NCI-H2029 (cell line): ENCODE measurements at regions not wholly inside any gene's neighbourhood (a gene's known extent, or its start where the extent isn't known, plus 50 kb on each side); places are given as distances from the start of the nearest gene placed in this dataset.
"Not testable (repeated sequence)": the region's sequence is repeated elsewhere in the genome, so short reads cannot be mapped to it uniquely, and the experiment has no call there.

ENCODE experiments used
- DNase-seq: peaks from one replicate; lab custom pipeline; 2025; lab: John Stamatoyannopoulos, UW

- DNase-seq, result no peak
Observed at GRCh38 chr5:105197531-105197930, 1634.9 kb upstream of the NUDT12 start.

- no peak for DNase-seq
Observed at GRCh38 chr5:105195765-105196164, 1633.2 kb upstream of the NUDT12 start.

GRCh38 chr5:105172918-105173317 is 1610.3 kb upstream of the NUDT12 start:
- DNase-seq, result no peak

GRCh38 chr5:105168806-105169205 is 1606.2 kb upstream of the NUDT12 start:
- DNase-seq, result no peak

GRCh38 chr5:105167092-105167491 is 1604.5 kb upstream of the NUDT12 start:
- no peak for DNase-seq

- no peak for DNase-seq
Observed at GRCh38 chr5:105163547-105163946, 1601.0 kb upstream of the NUDT12 start.

GRCh38 chr5:105162557-105162956 is 1600.0 kb upstream of the NUDT12 start:
- DNase-seq, result not testable (repeated sequence)

- DNase-seq, result no peak
Observed at GRCh38 chr5:105158526-105158925, 1595.9 kb upstream of the NUDT12 start.

- DNase-seq, result no peak
Observed at GRCh38 chr5:105150323-105150722, 1587.7 kb upstream of the NUDT12 start.

GRCh38 chr5:105146867-105147266 is 1584.3 kb upstream of the NUDT12 start:
- DNase-seq, result no peak

GRCh38 chr5:105145152-105145551 is 1582.6 kb upstream of the NUDT12 start:
- no peak for DNase-seq

GRCh38 chr5:105134328-105134727 is 1571.7 kb upstream of the NUDT12 start:
- no peak for DNase-seq

- DNase-seq, result no peak
Observed at GRCh38 chr5:105133087-105133486, 1570.5 kb upstream of the NUDT12 start.

- DNase-seq, result no peak
Observed at GRCh38 chr5:105132581-105132980, 1570.0 kb upstream of the NUDT12 start.

- DNase-seq, result no peak
Observed at GRCh38 chr5:105131045-105131444, 1568.5 kb upstream of the NUDT12 start.

GRCh38 chr5:105101577-105101976 is 1539.0 kb upstream of the NUDT12 start:
- no peak for DNase-seq

GRCh38 chr5:105088961-105089360 is 1526.4 kb upstream of the NUDT12 start:
- DNase-seq, result no peak

GRCh38 chr5:105088102-105088501 is 1525.5 kb upstream of the NUDT12 start:
- no peak for DNase-seq

GRCh38 chr5:105057893-105058292 is 1495.3 kb upstream of the NUDT12 start:
- DNase-seq, result no peak

GRCh38 chr5:105057001-105057436 is 1494.4 kb upstream of the NUDT12 start:
- DNase-seq, result no peak

- DNase-seq, result no peak
Observed at GRCh38 chr5:105054406-105054805, 1491.8 kb upstream of the NUDT12 start.

GRCh38 chr5:105042623-105043022 is 1480.0 kb upstream of the NUDT12 start:
- no peak for DNase-seq

GRCh38 chr5:105036814-105037213 is 1474.2 kb upstream of the NUDT12 start:
- DNase-seq, result not testable (repeated sequence)

GRCh38 chr5:105034401-105034763 is 1471.8 kb upstream of the NUDT12 start:
- no peak for DNase-seq
